GM12878 (cell line): ENCODE measurements at regions not wholly inside any gene's neighbourhood (a gene's known extent, or its start where the extent isn't known, plus 50 kb on each side); places are given as distances from the start of the nearest gene placed in this dataset.

ENCODE experiments used
- ATAC-seq: fragments of 200-7000 bp; cut with Tn5 transposase; 3 replicates; pipeline ENCODE4 v1.9.1; 2020; ENCODE audit warnings: mild to moderate bottlenecking, moderate library complexity
- BruUV-seq: library from RNA; stranded (reverse); fragments of 400-500 nt; replicated peaks from 2 replicates; lab custom pipeline; 2021; lab: Mats Ljungman, UMichigan
- CTCF ChIA-PET: fragments of 300-600 bp; sonication (Branson Sonifier 250); formaldehyde crosslinking; extraction: SDS; loops from one replicate; lab custom pipeline; 2021; ENCODE audit warnings: inconsistent platforms; lab: Yijun Ruan, JAX
- POLR2A ChIA-PET: fragments of 350-600 bp; formaldehyde crosslinking; extraction: SDS; loops from one replicate; lab custom pipeline; 2021; ENCODE audit warnings: inconsistent platforms; lab: Charles Lee
- RAD21 ChIA-PET: fragments of 300-600 bp; sonication (Branson Sonifier 250); formaldehyde crosslinking; loops from one replicate; lab custom pipeline; 2023; ENCODE audit warnings: antibody characterized with exemption; ENCODE audit not compliant: unreplicated experiment; lab: Charles Lee
- SMC1A ChIA-PET: fragments of 300-600 bp; sonication (Branson Sonifier 250); formaldehyde crosslinking; loops from one replicate; lab custom pipeline; 2023; ENCODE audit not compliant: unreplicated experiment, uncharacterized antibody; lab: Charles Lee
- DNase-seq: peaks from one replicate; pipeline ENCODE4 v3.0.0-alpha.2; 2011; ENCODE audit warnings: low read depth, low spot score
- FAIRE-seq: peaks from 3 replicates; lab custom pipeline; 2011; peaks lifted over from hg19 to GRCh38; lab: Jason Lieb, UNC
- H2AFZ ChIP-seq: 2 replicates; pipeline ENCODE4 v1.6.0; 2011; ENCODE audit warnings: low read depth, low read length, control low read depth; ENCODE audit not compliant: control insufficient read depth
- H3K27ac ChIP-seq: 2 replicates; pipeline ENCODE4 v1.5.1; 2011; ENCODE audit warnings: control low read depth; ENCODE audit not compliant: control insufficient read depth, insufficient read depth
- H3K27me3 ChIP-seq, 2 experiments: replicated peaks in 1 of 2; 2 replicates each; pipeline versions ENCODE4 v1.6.0 to v1.6.1; 2011; ENCODE audit warnings: low read length in 1 of 2; ENCODE audit not compliant: control insufficient read depth in 2 of 2, insufficient read depth in 2 of 2
- H3K36me3 ChIP-seq, 2 experiments: 2 replicates each; pipeline ENCODE4 v1.5.1; 2011; ENCODE audit warnings: low read length in 1 of 2; ENCODE audit not compliant: control insufficient read depth in 2 of 2, insufficient read depth in 2 of 2
- H3K4me1 ChIP-seq: 2 replicates; pipeline ENCODE4 v1.6.1; 2011; ENCODE audit warnings: mild to moderate bottlenecking, low read length, moderate library complexity, mixed read lengths; ENCODE audit not compliant: control insufficient read depth, insufficient read depth
- H3K4me2 ChIP-seq: 2 replicates; pipeline ENCODE4 v1.6.0; 2011; ENCODE audit warnings: control low read depth; ENCODE audit not compliant: control insufficient read depth, insufficient read depth
- H3K4me3 ChIP-seq: fragments of 200-600 bp; sonication (generic); 2 replicates; pipeline ENCODE4 v1.5.1; 2016
- H3K79me2 ChIP-seq: 2 replicates; pipeline ENCODE4 v1.6.0; 2011; ENCODE audit warnings: low read length; ENCODE audit not compliant: control insufficient read depth, insufficient read depth
- H3K9ac ChIP-seq: 2 replicates; pipeline ENCODE4 v1.8.0; 2011; ENCODE audit warnings: low read length, control low read depth, mixed read lengths; ENCODE audit not compliant: control insufficient read depth, insufficient read depth
- H3K9me3 ChIP-seq: replicated peaks from 3 replicates; pipeline ENCODE4 v1.5.1; 2011; ENCODE audit warnings: mild to moderate bottlenecking, low read length; ENCODE audit not compliant: control insufficient read depth, insufficient read depth
- H4K20me1 ChIP-seq: 2 replicates; pipeline ENCODE4 v1.6.0; 2011; ENCODE audit not compliant: control insufficient read depth, insufficient read depth
- CEBPZ ChIP-seq: fragments of 150-350 bp; IDR thresholded peaks from 2 replicates; pipeline ENCODE4 v1.6.1; 2016; ENCODE audit warnings: low read depth, low read length
- CHD1 ChIP-seq: IDR thresholded peaks from 2 replicates; pipeline ENCODE4 v1.6.1; 2012; ENCODE audit warnings: low read depth, low read length, improper control_type of control experiment
- ETV6 ChIP-seq, 2 experiments: fragments of 450-650 bp in 1 of 2; IDR thresholded peaks in 1 of 2; conservative IDR thresholded peaks in 1 of 2; 2 replicates each; pipeline ENCODE4 v1.6.1; 2014; ENCODE audit warnings: antibody characterized with exemption in 1 of 2, borderline replicate concordance in 1 of 2, low read depth in 1 of 2, mild to moderate bottlenecking in 1 of 2, moderate library complexity in 1 of 2
- FOS ChIP-seq: IDR thresholded peaks from 3 replicates; pipeline ENCODE4 v1.6.1; 2011; ENCODE audit warnings: borderline replicate concordance; ENCODE audit not compliant: insufficient read length; ENCODE audit errors: extremely low read depth
- FOXK2 ChIP-seq: fragments of 450-650 bp; IDR thresholded peaks from 2 replicates; pipeline ENCODE4 v1.6.1; 2017; ENCODE audit warnings: mild to moderate bottlenecking, moderate library complexity
- HDAC2 ChIP-seq: fragments of 200-600 bp; sonication (generic); IDR thresholded peaks from 2 replicates; pipeline ENCODE4 v1.6.1; 2017
- LARP7 ChIP-seq: fragments of 450-650 bp; IDR thresholded peaks from 2 replicates; pipeline ENCODE4 v1.6.1; 2017; ENCODE audit warnings: mild to moderate bottlenecking
- MLLT1 ChIP-seq: fragments of 450-650 bp; IDR thresholded peaks from 2 replicates; pipeline ENCODE4 v1.6.1; 2016; ENCODE audit warnings: mild to moderate bottlenecking
- MYC ChIP-seq: IDR thresholded peaks from 2 replicates; pipeline ENCODE4 v1.6.1; 2011; ENCODE audit warnings: mild to moderate bottlenecking, low read length, moderate library complexity, inconsistent platforms; ENCODE audit not compliant: insufficient read depth, insufficient replicate concordance, insufficient read length, severe bottlenecking
- NR2F1 ChIP-seq: fragments of 450-650 bp; conservative IDR thresholded peaks from 2 replicates; pipeline ENCODE4 v1.6.1; 2017; ENCODE audit warnings: mild to moderate bottlenecking
- POLR2A ChIP-seq: IDR thresholded peaks from 2 replicates; pipeline ENCODE4 v1.6.1; 2011; ENCODE audit warnings: low read depth, mild to moderate bottlenecking, low read length
- SREBF1 ChIP-seq: IDR thresholded peaks from 2 replicates; pipeline ENCODE4 v1.6.1; 2012; ENCODE audit warnings: mild to moderate bottlenecking, low read length
- SUZ12 ChIP-seq: fragments of 200-600 bp; sonication (generic); IDR thresholded peaks from one replicate; pipeline ENCODE4 v1.6.1; 2018; ENCODE audit warnings: antibody characterized with exemption, mild to moderate bottlenecking; ENCODE audit not compliant: unreplicated experiment
- TCF7 ChIP-seq: IDR thresholded peaks from 2 replicates; pipeline ENCODE4 v1.6.1; 2014; ENCODE audit warnings: antibody characterized with exemption, borderline replicate concordance
- USF2 ChIP-seq: IDR thresholded peaks from 2 replicates; pipeline ENCODE4 v1.6.1; 2011; ENCODE audit warnings: low read depth, low read length, improper control_type of control experiment, borderline replicate concordance
- YY1 ChIP-seq: IDR thresholded peaks from 2 replicates; pipeline ENCODE4 v1.6.1; 2011; ENCODE audit warnings: low read depth, mild to moderate bottlenecking, low read length
- ZNF274 ChIP-seq: IDR thresholded peaks from one replicate; pipeline ENCODE4 v1.8.0; 2011; ENCODE audit not compliant: insufficient read length, insufficient read depth
- WGBS: methylation state at CpG from one replicate; pipeline ENCODE4 v1.1.6; 2016; ENCODE audit warnings: low lambda C conversion rate; ENCODE audit not compliant: insufficient replicate concordance, insufficient coverage; ENCODE audit errors: missing lambda C conversion rate; 5-methylcytosine and 5-hydroxymethylcytosine counted together
- in situ Hi-C: fragments of 300-500 bp; cut with MboI; formaldehyde crosslinking; loops from 9 replicates; pipeline ENCODE4 v1.14.3; 2018; ENCODE audit warnings: mixed read lengths
- intact Hi-C: fragments of 100-400 bp; cut with micrococcal nuclease; formaldehyde crosslinking; loops from one replicate; pipeline ENCODE4 v1.14.2; 2022; ENCODE audit not compliant: unreplicated experiment
- TF ChIP-seq, protein P1 (sequence below): fragments of 450-650 bp; formaldehyde crosslinking; IDR thresholded peaks from 2 replicates; pipeline ENCODE4 v1.4.0; 2022; ENCODE audit warnings: mild to moderate bottlenecking, moderate library complexity

DNA sequence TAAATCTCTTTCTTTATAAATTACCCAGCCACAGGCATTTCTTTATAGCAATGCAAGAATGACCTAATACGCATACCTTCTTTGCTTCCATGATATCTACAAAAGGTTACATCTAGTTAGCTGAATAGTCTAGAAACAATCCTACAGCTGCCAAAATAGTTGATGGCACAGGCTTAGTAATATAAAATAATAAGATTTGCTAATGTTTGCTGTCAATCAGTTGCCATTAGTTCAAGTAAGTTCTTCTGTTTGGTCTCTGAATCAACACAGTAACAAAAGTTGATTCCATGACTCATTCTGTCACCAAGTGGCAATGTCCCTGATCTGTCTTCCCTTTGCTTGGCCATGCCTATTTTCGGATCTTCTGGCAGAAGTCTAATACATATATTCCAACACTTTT is 470.2 kb downstream of the SPRY1 start:
- CTCF ChIA-PET, result no interaction called here
- no peaks in the 10 kb centered on the region for H3K79me2 ChIP-seq
- H3K9me3 ChIP-seq, result no peaks in the 10 kb centered on the region
- H4K20me1 ChIP-seq, result no peaks in the 10 kb centered on the region
- H2AFZ ChIP-seq, result no peak overlapping the region
- no peaks in the 10 kb centered on the region for H3K4me1 ChIP-seq
- RAD21 ChIA-PET, result no interaction called here
- POLR2A ChIA-PET, result no interaction called here
- no peaks in the 10 kb centered on the region; a peak in 1 of 4 replicates for H3K27me3 ChIP-seq
- intact Hi-C loops, result no loop called here
- no peaks in the 10 kb centered on the region for H3K36me3 ChIP-seq
- SMC1A ChIA-PET, result no interaction called here
- no peak overlapping the region for H3K4me2 ChIP-seq
- H3K4me3 ChIP-seq, result no peak overlapping the region
- BruUV-seq, result no TSS peak
- in situ Hi-C loops, result no loop called here
- H3K27ac ChIP-seq, result no peak overlapping the region
- no peak overlapping the region for H3K9ac ChIP-seq
- ATAC-seq, result no peak
- WGBS, result 46% methylated on average over 2 of the region's 2 CpGs
- no peak for DNase-seq
- FAIRE-seq, result no peak
- TF ChIP-seq TCF7 (no peak), MLLT1 (no peak), ZNF274 (no peak), HDAC2 (no peak), FOS (no peak), POLR2A (no peak), USF2 (no peak), CHD1 (no peak), MYC (no peak), NR2F1 (no peak), ETV6 (conservative IDR thresholded peaks at IDR 0.05 in 1 of 2, IDR thresholded peaks at IDR 0.05 in 1 of 2; ENCODE audit: borderline replicate concordance in 1 of 2, low read depth in 1 of 2) (no peak), CEBPZ (no peak), SREBF1 (no peak), LARP7 (no peak), YY1 (no peak), SUZ12 (no peak), FOXK2 (no peak)
- TF ChIP-seq, protein P1, sequence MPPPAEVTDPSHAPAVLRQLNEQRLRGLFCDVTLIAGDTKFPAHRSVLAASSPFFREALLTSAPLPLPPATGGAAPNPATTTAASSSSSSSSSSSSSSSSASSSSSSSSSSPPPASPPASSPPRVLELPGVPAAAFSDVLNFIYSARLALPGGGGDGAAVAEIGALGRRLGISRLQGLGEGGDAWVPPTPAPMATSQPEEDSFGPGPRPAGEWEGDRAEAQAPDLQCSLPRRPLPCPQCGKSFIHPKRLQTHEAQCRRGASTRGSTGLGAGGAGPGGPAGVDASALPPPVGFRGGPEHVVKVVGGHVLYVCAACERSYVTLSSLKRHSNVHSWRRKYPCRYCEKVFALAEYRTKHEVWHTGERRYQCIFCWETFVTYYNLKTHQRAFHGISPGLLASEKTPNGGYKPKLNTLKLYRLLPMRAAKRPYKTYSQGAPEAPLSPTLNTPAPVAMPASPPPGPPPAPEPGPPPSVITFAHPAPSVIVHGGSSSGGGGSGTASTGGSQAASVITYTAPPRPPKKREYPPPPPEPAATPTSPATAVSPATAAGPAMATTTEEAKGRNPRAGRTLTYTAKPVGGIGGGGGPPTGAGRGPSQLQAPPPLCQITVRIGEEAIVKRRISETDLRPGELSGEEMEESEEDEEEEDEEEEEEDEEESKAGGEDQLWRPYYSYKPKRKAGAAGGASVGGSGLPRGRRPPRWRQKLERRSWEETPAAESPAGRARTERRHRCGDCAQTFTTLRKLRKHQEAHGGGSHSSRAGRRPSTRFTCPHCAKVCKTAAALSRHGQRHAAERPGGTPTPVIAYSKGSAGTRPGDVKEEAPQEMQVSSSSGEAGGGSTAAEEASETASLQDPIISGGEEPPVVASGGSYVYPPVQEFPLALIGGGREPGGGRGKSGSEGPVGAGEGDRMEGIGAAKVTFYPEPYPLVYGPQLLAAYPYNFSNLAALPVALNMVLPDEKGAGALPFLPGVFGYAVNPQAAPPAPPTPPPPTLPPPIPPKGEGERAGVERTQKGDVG (CRISPR knock-in tag), result no peak
